Umbilical cord (tissue), 1 donor: ENCODE measurements at regions not wholly inside any gene's neighbourhood (a gene's known extent, or its start where the extent isn't known, plus 50 kb on each side); places are given as distances from the start of the nearest gene placed in this dataset.

Experiments used
- DNase-seq: peaks from one replicate; pipeline ENCODE4 v3.0.0-alpha.2; 2015; ENCODE audit warnings: low spot score

- DNase-seq, result no peak
Observed at GRCh38 chr12:84807249-84807648, 105.3 kb downstream of the SLC6A15 start.

DNA sequence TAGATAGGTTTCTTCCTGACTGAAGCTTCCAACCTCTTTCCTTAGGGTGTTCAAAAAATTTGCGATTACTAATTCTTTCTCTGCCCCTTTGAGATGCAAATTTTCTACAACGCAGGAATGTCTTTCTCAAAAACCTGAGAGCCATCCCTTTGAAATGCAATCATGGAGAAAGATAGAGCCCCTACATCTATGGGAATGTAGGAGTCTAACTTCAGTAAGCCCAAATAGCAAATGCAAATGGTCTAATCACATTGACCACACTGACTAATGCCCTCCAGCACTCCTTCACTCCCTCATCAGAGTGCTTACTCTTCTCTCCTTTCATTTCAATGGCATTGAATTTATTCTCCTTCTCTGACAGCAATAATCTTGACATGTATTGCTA, 107.1 kb downstream of the SLC6A15 start:
- DNase-seq, result no peak

DNA sequence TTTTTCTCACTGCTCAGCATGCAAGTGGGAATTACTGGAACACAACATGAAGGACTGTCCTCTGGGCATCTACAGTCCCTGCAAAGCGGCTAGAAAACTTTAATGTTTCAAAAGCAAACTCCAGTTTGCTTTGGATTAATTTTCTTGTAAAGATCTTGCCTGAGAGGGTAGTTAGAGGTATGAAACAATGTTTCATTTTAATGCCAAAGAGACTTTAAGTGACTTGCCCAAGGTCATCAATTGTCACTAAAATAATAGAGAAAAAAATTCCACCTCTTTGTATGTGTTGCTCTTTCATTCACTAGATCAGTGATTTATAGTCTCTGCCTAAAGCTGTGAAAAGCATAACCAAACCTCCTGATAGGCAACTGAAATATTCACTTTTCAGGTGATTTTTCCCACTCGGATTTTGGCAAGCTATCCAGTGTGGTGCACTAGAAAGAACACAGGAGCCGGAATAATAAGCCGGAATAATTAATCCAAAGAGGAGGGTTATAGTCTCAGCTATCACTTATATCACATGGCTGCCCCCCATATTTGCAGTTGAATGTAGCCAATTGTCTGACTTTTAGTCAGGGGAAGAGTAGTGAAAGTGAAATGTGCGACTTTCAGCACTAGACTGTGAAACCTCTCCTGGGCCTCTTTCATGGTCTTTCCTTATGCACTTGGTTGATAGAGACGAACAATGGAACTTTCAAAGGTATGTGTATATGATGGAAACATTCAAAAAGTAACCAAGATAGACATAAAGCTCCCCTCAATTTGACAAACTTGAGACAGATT, 107.7 kb downstream of the SLC6A15 start:
- no peak for DNase-seq

GRCh38 chr12:84803661-84804060, 108.9 kb downstream of the SLC6A15 start:
- no peak for DNase-seq

GRCh38 chr12:84802161-84802560, 110.4 kb downstream of the SLC6A15 start:
- DNase-seq, result peak; percentile 49

- no peak for DNase-seq
Observed at GRCh38 chr12:84793558-84794367, 118.8 kb downstream of the SLC6A15 start.

DNA sequence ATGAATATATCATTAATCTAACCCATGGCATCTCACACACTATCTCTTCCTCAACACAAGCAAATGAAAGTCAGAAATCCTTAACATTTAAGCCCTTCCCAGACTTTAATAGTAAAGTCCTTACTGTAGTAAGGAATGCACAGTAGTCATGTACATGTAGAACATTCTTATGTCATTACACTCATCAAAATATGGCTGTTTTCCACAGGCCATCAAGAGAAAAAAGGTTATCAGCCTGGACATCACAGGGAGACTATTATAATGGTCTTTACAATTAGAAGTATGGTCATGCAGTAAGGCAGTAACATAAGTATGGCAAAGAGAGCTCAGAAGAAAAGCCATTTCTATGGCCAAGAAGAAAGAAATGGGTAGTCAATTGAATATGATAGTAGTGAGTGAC, 121.2 kb downstream of the SLC6A15 start:
- DNase-seq, result no peak

GRCh38 chr12:84789184-84789583, 123.4 kb downstream of the SLC6A15 start:
- peak; percentile 24 for DNase-seq

- DNase-seq, result no peak
Observed at GRCh38 chr12:84787253-84787652, 125.3 kb downstream of the SLC6A15 start.

- DNase-seq, result no peak
Observed at GRCh38 chr12:84786622-84787021, 126.0 kb downstream of the SLC6A15 start.

DNA sequence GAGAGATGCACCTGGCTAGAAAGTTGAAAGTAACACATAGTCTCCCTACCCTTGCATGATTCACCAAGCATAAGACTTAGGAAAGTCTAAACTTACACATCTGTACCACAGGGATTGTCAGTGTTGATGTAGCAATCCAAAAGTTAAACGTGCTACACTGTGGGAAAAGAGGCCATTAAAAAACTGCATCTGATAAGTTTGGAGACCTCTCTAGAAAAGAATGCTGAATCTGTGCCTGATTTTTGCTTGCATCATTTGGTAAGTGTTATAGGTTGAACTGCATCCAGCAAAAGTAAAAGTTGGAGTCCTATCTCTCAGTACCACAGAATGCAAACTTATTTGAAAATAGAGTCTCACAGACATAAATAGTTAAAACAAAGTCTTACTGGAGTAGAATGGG, 126.6 kb downstream of the SLC6A15 start:
- peak; percentile 17 for DNase-seq

DNA sequence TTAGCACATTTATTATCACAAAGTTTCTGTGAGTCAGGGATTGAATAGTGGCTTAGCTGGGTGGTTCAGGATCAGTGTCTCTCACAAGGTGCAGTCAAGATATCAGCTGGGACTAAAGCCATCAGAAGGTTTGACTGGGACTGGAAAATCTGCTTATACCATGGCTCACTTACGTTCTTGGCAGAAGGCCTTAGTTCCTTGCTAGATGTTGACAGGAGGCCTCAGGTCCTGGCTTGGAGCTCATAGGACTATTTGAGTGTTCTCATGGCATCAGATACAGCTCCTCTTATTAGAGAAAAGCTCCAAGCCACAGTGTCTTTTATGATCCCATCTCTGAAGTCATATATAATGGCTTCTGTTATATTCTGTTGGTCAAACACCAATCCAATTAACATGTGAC, 127.3 kb downstream of the SLC6A15 start:
- DNase-seq, result no peak

- no peak for DNase-seq
Observed at GRCh38 chr12:84779169-84779568, 133.4 kb downstream of the SLC6A15 start.

GRCh38 chr12:84772281-84772680, 140.3 kb downstream of the SLC6A15 start:
- no peak for DNase-seq

GRCh38 chr12:84767079-84767478, 145.5 kb downstream of the SLC6A15 start:
- DNase-seq, result no peak

GRCh38 chr12:84766375-84766774, 146.2 kb downstream of the SLC6A15 start:
- DNase-seq, result no peak

- DNase-seq, result no peak
Observed at GRCh38 chr12:84764001-84764400, 148.6 kb downstream of the SLC6A15 start.

- DNase-seq, result no peak
Observed at GRCh38 chr12:84763107-84763506, 149.5 kb downstream of the SLC6A15 start.

DNA sequence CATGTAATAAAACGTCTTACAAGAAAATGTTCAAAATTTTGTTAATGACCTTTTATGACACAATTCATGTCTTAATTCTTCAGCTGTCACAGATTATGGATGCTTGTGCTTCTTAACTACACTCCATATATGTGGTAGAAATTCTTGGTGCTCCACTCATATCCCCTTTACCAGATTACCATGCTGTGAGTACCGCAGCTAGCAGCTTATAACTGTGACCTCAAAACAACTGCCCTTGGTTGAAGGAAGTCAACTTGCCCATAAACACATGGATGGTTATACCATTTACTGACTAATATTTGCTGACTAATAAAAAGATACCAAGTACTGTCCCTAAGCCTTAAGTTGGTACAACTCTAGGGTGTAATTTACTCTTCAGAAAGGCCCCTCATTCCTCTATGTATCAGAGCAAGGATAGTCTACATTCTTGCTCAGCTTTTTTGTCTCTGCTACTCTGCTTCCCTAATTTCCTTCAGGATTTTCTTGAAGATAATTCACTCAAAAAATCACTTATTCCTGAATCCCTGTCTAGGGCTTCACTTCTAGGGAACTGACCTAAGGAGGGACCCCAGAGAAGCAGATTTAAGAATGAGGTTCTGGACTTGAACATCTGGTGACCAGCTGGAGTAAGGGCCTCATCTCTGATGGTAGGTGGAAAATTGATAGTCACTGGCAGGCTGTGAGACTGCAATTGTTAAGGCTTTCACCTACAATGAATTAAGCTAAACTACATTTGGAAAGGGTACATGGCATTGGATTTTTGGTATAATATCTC, 152.3 kb downstream of the SLC6A15 start:
- no peak for DNase-seq

DNA sequence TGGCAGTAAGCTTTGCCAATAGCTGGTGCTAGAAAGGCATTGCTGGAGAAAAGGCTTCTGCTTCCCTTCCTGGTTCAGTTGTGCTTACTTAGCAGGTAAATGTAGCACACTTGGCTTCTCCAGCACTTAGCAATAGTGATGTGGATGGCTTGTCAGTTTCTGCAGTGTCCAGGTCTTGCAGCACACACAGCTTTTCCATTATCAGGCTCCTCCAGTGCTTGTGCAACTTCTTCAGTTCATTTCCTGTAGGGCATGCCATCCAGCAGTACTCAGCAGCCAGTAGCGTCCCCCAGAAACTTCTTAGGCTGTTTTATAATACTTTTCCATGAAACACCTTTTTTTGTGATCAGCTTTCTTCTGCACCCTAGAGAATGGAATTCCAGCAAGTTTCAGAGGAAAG, 154.6 kb downstream of the SLC6A15 start:
- DNase-seq, result no peak

DNA sequence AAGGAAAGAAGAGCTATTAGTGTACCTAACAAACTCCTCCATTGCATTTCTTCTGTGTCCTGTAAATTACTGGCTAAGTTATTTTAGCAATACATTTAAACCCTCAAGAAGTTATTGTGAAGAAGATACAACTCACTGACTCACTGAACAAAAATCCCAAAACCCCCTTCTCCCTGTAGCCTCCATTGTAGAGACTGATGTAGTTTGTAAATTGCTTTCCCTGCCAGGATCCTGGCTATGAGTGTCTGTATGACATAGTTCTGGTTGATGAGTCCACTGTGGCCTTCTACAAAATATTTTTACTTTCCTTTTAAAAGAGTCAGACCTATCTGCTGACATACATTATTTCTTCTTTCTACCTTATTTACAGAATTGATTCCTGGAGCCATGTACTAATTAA, 155.6 kb downstream of the SLC6A15 start:
- DNase-seq, result no peak

DNA sequence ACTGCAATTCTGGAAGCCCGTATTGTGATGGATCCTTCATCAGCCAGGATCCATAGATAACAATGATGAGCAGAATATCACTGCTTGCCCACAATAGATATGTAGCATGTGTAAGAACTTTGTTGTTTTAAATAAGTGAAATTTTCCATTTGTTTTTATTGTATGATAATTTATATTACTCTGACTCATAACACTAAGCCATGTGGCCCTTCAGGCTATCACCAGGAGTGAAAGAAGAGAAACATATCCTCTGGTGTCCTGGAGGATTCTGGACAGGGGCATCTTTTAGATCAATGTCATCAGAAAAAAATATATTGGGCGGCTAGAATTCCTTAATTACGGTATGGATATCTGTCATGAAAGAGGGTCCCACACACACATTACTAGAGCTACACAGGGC, 167.5 kb downstream of the SLC6A15 start:
- no peak for DNase-seq
